MM.1S (cell line): ENCODE measurements at regions not wholly inside any gene's neighbourhood (a gene's known extent, or its start where the extent isn't known, plus 50 kb on each side); places are given as distances from the start of the nearest gene placed in this dataset.

ENCODE experiments used
- DNase-seq: peaks from one replicate; pipeline ENCODE4 v3.0.0-alpha.2; 2015
- H2AFZ ChIP-seq: fragments of 300-600 bp; sonication (generic); 2 replicates; pipeline ENCODE4 v1.6.0; 2016; ENCODE audit warnings: antibody characterized with exemption, low read length
- H3F3A ChIP-seq: fragments of 300-600 bp; sonication (generic); 2 replicates; pipeline ENCODE4 v1.6.1; 2016; ENCODE audit warnings: mild to moderate bottlenecking, antibody characterized with exemption, low read length, moderate library complexity, mixed read lengths; ENCODE audit not compliant: insufficient read depth
- H3K27ac ChIP-seq: fragments of 300-600 bp; sonication (generic); 2 replicates; pipeline ENCODE4 v1.5.1; 2016; ENCODE audit warnings: mild to moderate bottlenecking, low read length
- H3K27me3 ChIP-seq: fragments of 300-600 bp; sonication (generic); replicated peaks from 2 replicates; pipeline ENCODE4 v1.6.0; 2016; ENCODE audit warnings: low read length; ENCODE audit not compliant: insufficient read depth
- H3K36me3 ChIP-seq: fragments of 300-600 bp; sonication (generic); replicated peaks from 2 replicates; pipeline ENCODE4 v1.6.1; 2016; ENCODE audit warnings: mild to moderate bottlenecking, low read length, mixed read lengths; ENCODE audit not compliant: insufficient read depth
- H3K4me1 ChIP-seq: fragments of 300-600 bp; sonication (generic); 2 replicates; pipeline ENCODE4 v1.6.1; 2016; ENCODE audit warnings: low read length, mixed read lengths
- H3K4me2 ChIP-seq: fragments of 300-600 bp; sonication (generic); 2 replicates; pipeline ENCODE4 v1.6.0; 2016; ENCODE audit warnings: low read depth, low read length
- H3K4me3 ChIP-seq: fragments of 300-600 bp; sonication (generic); 2 replicates; pipeline ENCODE4 v1.5.1; 2016; ENCODE audit warnings: low read length, mixed read lengths
- H3K79me2 ChIP-seq: fragments of 300-600 bp; sonication (generic); 2 replicates; pipeline ENCODE4 v1.6.1; 2016; ENCODE audit warnings: mixed run types, low read length, mixed read lengths
- H3K9ac ChIP-seq: fragments of 300-600 bp; sonication (generic); 2 replicates; pipeline ENCODE4 v1.6.1; 2016; ENCODE audit warnings: low read length, mixed read lengths
- H3K9me2 ChIP-seq: fragments of 300-600 bp; sonication (generic); replicated peaks from 2 replicates; pipeline ENCODE4 v1.6.1; 2016; ENCODE audit warnings: mild to moderate bottlenecking, low read length, mixed read lengths; ENCODE audit not compliant: insufficient read depth
- H3K9me3 ChIP-seq: fragments of 300-600 bp; sonication (generic); replicated peaks from 2 replicates; pipeline ENCODE4 v1.6.1; 2016; ENCODE audit warnings: mild to moderate bottlenecking, low read length, mixed read lengths; ENCODE audit not compliant: insufficient read depth
- H4K20me1 ChIP-seq: fragments of 300-600 bp; sonication (generic); 2 replicates; pipeline ENCODE4 v1.6.1; 2016; ENCODE audit warnings: mild to moderate bottlenecking, low read length, moderate library complexity, mixed read lengths; ENCODE audit not compliant: insufficient read depth
- CTCF ChIP-seq: fragments of 300-600 bp; sonication (generic); IDR thresholded peaks from 2 replicates; pipeline ENCODE4 v1.5.1; 2016; ENCODE audit warnings: antibody characterized with exemption, low read length, mixed read lengths
- EZH2 ChIP-seq: fragments of 300-600 bp; sonication (generic); optimal IDR thresholded peaks from 2 replicates; pipeline ENCODE3; 2017; ENCODE audit warnings: low read depth, mild to moderate bottlenecking, antibody characterized with exemption, low read length, mixed read lengths
- EZH2phosphoT487 ChIP-seq: fragments of 300-600 bp; sonication (generic); IDR thresholded peaks from 2 replicates; pipeline ENCODE4 v1.6.1; 2018; ENCODE audit warnings: antibody characterized with exemption, low read length

DNA sequence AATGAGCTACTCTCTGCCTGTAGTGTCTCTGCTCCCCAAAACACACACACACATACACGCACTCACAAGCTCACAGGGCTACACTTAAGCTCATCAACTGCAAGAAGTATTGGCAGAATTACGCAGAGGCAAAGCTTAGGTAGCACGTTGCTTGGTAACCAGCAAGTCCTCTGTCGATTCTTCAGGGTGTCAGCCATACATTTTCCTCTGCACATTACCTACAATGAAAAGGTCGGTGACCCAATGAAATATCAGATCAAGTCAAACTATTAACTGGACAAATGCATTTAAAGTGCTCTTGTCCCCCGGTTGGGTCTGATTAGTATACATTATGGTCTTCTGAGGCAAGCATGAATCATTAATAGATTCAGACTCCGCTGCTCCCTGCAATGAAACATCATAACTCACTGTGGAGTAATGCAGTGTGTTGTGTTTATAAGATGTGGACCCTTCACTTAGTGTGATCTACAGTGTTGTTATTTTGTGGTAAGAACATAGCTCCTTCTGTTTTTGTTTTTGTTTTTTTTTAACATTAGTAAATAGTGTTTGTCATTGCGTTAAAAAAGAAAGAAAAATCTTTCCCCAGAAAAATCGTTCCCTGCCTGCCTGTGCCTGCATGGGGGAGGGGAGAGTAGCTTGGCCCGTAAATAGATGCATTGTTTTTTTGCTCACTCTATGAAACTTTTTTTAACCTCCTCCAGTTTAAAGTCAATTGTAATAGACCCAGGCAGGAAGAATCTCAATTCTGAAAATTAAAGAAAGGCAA lies 325.5 kb downstream of the SFMBT2 start:
- Histone ChIP-seq H3K4me3 (no peak overlapping the region), H2AFZ (no peak overlapping the region), H3K27ac (no peak overlapping the region), H3K27me3 (no peaks in the 10 kb centered on the region), H3K9me3 (no peaks in the 10 kb centered on the region), H3K9me2 (no peaks in the 10 kb centered on the region), H3K79me2 (no peaks in the 10 kb centered on the region), H3K36me3 (no peaks in the 10 kb centered on the region), H3K9ac (no peak overlapping the region), H3K4me2 (no peak overlapping the region), H4K20me1 (no peaks in the 10 kb centered on the region), H3F3A (no peaks in the 10 kb centered on the region), H3K4me1 (no peaks in the 10 kb centered on the region)
- no peak for DNase-seq
- TF ChIP-seq EZH2phosphoT487 (no peak), CTCF (no peak), EZH2 (no peak)

DNA sequence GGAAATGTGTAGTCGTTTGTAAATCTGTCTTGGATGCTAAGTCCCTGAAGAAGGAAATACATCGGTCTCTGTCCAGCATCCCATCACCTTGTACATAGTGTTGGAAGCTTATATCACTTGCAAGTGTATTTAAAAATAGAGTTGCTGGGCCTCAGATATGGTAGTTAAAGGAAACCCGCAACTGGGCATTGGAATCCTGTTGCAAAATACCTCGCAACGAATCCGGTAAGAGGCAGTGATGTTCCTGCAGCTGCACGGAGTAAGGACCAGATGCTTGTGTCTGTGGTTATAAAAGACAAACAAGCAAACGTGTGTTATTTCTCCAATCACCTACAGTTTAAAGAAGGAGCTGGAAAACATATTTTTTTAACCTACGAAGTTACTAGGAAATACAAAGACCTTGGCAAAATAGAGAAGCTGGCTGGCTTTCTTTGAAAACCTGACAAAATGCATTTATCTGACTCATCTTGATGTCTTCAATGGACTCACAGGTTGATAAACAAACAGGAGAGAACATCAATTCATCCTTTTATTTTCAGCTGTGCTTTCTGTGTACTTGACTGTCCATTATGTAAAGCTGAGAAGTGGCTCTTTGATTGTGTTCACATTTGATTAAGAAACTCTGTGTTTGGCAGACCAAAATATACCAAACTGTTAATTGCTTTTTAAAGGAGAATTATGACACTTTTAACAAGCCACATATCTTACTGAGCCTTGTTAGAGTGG lies 326.4 kb downstream of the SFMBT2 start:
- H3K4me3 ChIP-seq = no peak overlapping the region
- no peaks in the 10 kb centered on the region for H3K9me3 ChIP-seq
- no peaks in the 10 kb centered on the region for H3F3A ChIP-seq
- H3K36me3 ChIP-seq = no peaks in the 10 kb centered on the region
- H3K27ac ChIP-seq = no peak overlapping the region
- no peaks in the 10 kb centered on the region for H3K79me2 ChIP-seq
- H3K9me2 ChIP-seq = no peaks in the 10 kb centered on the region
- H3K4me1 ChIP-seq = no peaks in the 10 kb centered on the region
- TF ChIP-seq CTCF (no peak), EZH2phosphoT487 (no peak), EZH2 (no peak)
- no peaks in the 10 kb centered on the region for H4K20me1 ChIP-seq
- no peak overlapping the region for H2AFZ ChIP-seq
- H3K9ac ChIP-seq = no peak overlapping the region
- no peaks in the 10 kb centered on the region for H3K27me3 ChIP-seq
- no peak for DNase-seq
- H3K4me2 ChIP-seq = no peak overlapping the region

GRCh38 chr10:7082967-7083366 lies 327.9 kb downstream of the SFMBT2 start:
- no peaks in the 10 kb centered on the region for H3K79me2 ChIP-seq
- no peaks in the 10 kb centered on the region for H3K4me1 ChIP-seq
- H3K9me2 ChIP-seq = no peaks in the 10 kb centered on the region
- DNase-seq = no peak
- no peak overlapping the region for H3K4me2 ChIP-seq
- H3K27ac ChIP-seq = no peak overlapping the region
- H3K27me3 ChIP-seq = no peaks in the 10 kb centered on the region
- no peak overlapping the region for H3K4me3 ChIP-seq
- no peaks in the 10 kb centered on the region for H4K20me1 ChIP-seq
- TF ChIP-seq CTCF (no peak), EZH2 (no peak), EZH2phosphoT487 (no peak)
- no peaks in the 10 kb centered on the region for H3F3A ChIP-seq
- no peak overlapping the region for H3K9ac ChIP-seq
- no peak overlapping the region for H2AFZ ChIP-seq
- no peaks in the 10 kb centered on the region for H3K36me3 ChIP-seq
- H3K9me3 ChIP-seq = no peaks in the 10 kb centered on the region
